ENCODE measurements at regions not wholly inside any gene's neighbourhood (a gene's known extent, or its start where the extent isn't known, plus 50 kb on each side); places are given as distances from the start of the nearest gene placed in this dataset.
"Not testable (repeated sequence)": the region's sequence is repeated elsewhere in the genome, so short reads cannot be mapped to it uniquely, and the experiment has no call there.

GRCh38 chr4:121616449-121616848, 80.3 kb downstream of the ANXA5 start:
- TF ChIP-seq CREM (CRISPR knock-in tag; IDR thresholded peaks at IDR 0.05); SP1 (CRISPR knock-in tag; conservative IDR thresholded peaks at IDR 0.05): not testable (repeated sequence)
- TF ChIP-seq, protein P1, sequence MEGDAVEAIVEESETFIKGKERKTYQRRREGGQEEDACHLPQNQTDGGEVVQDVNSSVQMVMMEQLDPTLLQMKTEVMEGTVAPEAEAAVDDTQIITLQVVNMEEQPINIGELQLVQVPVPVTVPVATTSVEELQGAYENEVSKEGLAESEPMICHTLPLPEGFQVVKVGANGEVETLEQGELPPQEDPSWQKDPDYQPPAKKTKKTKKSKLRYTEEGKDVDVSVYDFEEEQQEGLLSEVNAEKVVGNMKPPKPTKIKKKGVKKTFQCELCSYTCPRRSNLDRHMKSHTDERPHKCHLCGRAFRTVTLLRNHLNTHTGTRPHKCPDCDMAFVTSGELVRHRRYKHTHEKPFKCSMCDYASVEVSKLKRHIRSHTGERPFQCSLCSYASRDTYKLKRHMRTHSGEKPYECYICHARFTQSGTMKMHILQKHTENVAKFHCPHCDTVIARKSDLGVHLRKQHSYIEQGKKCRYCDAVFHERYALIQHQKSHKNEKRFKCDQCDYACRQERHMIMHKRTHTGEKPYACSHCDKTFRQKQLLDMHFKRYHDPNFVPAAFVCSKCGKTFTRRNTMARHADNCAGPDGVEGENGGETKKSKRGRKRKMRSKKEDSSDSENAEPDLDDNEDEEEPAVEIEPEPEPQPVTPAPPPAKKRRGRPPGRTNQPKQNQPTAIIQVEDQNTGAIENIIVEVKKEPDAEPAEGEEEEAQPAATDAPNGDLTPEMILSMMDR (IDR thresholded peaks at IDR 0.05) = not testable (repeated sequence)

Data from WTC11 (cell line).